HG03280 (cell line): ENCODE measurements at regions not wholly inside any gene's neighbourhood (a gene's known extent, or its start where the extent isn't known, plus 50 kb on each side); places are given as distances from the start of the nearest gene placed in this dataset.

ENCODE experiments used
- ATAC-seq: cut with Tn5 transposase; IDR thresholded peaks from one replicate; pipeline ENCODE4 v1.9.1; 2021; ENCODE audit warnings: mild to moderate bottlenecking, moderate library complexity; ENCODE audit not compliant: unreplicated experiment

- no peak for ATAC-seq
Observed at GRCh38 chr14:53528185-53528671, 375.1 kb upstream of the DDHD1 start.

GRCh38 chr14:53526200-53526599, 373.1 kb upstream of the DDHD1 start:
- ATAC-seq: no peak

- ATAC-seq: no peak
Observed at GRCh38 chr14:53525608-53526007, 372.5 kb upstream of the DDHD1 start.

GRCh38 chr14:53524391-53524790, 371.3 kb upstream of the DDHD1 start:
- ATAC-seq: no peak

- no peak for ATAC-seq
Observed at GRCh38 chr14:53523226-53523625, 370.1 kb upstream of the DDHD1 start.

GRCh38 chr14:53520078-53520928, 367.2 kb upstream of the DDHD1 start:
- no peak for ATAC-seq

- ATAC-seq: no peak
Observed at GRCh38 chr14:53519137-53519536, 366.0 kb upstream of the DDHD1 start.

GRCh38 chr14:53517270-53517960, 364.3 kb upstream of the DDHD1 start:
- ATAC-seq: no peak

- no peak for ATAC-seq
Observed at GRCh38 chr14:53516261-53516774, 363.2 kb upstream of the DDHD1 start.

- no peak for ATAC-seq
Observed at GRCh38 chr14:53515276-53515675, 362.2 kb upstream of the DDHD1 start.

- ATAC-seq: no peak
Observed at GRCh38 chr14:53514197-53514596, 361.1 kb upstream of the DDHD1 start.

GRCh38 chr14:53510281-53510912, 357.3 kb upstream of the DDHD1 start:
- no peak for ATAC-seq

GRCh38 chr14:53509276-53510244, 356.4 kb upstream of the DDHD1 start:
- ATAC-seq: no peak

- no peak for ATAC-seq
Observed at GRCh38 chr14:53501361-53502211, 348.5 kb upstream of the DDHD1 start.

- no peak for ATAC-seq
Observed at GRCh38 chr14:53500191-53500590, 347.1 kb upstream of the DDHD1 start.

GRCh38 chr14:53496668-53497067, 343.5 kb upstream of the DDHD1 start:
- no peak for ATAC-seq

GRCh38 chr14:53495846-53496343, 342.8 kb upstream of the DDHD1 start:
- no peak for ATAC-seq

GRCh38 chr14:53494587-53494986, 341.5 kb upstream of the DDHD1 start:
- ATAC-seq: no peak

- ATAC-seq: no peak
Observed at GRCh38 chr14:53493860-53494259, 340.7 kb upstream of the DDHD1 start.
